ENCODE measurements at regions not wholly inside any gene's neighbourhood (a gene's known extent, or its start where the extent isn't known, plus 50 kb on each side); places are given as distances from the start of the nearest gene placed in this dataset.

GRCh38 chr1:63073309-63074306 lies 248.8 kb upstream of the FOXD3 start:
- Histone ChIP-seq H3K9me2 (ENCODE audit: insufficient read depth, low read length) (no peaks in the 10 kb centered on the region), H4K20me1 (ENCODE audit: insufficient read depth, low read length) (no peaks in the 10 kb centered on the region), H3K79me2 (ENCODE audit: insufficient read depth, low read depth, low read length) (no peaks in the 10 kb centered on the region), H3K9me3 (ENCODE audit: low read length) (no peaks in the 10 kb centered on the region), H3K4me2 (ENCODE audit: low read length) (no peak overlapping the region), H2AFZ (ENCODE audit: low read length) (no peak overlapping the region), H3K36me3 (ENCODE audit: insufficient read depth, low read length) (no peaks in the 10 kb centered on the region), H3K4me3 (ENCODE audit: low read depth, low read length, poor library complexity, severe bottlenecking) (no peak overlapping the region), H3K4me1 (ENCODE audit: insufficient read depth, low read length, poor library complexity, severe bottlenecking) (no peaks in the 10 kb centered on the region), H3K27ac (ENCODE audit: low read depth, low read length, poor library complexity, severe bottlenecking) (no peak overlapping the region)
- BruUV-seq (replicated peaks) = no TSS peak
- POLR2A ChIA-PET = interaction anchor here (0.6 kb wide), 1 partner anchor 128 kb away, joined by 3 read pairs; no protein-coding TSS in a partner anchor
- no peak for DNase-seq (ENCODE audit: low spot score)
- intact Hi-C loops (cut with micrococcal nuclease; ENCODE audit: unreplicated experiment) = no loop called here
- TF ChIP-seq EZH2phosphoT487 (IDR thresholded peaks at IDR 0.05; ENCODE audit: borderline replicate concordance, low read depth, low read length) = no peak
- no peak for TF ChIP-seq CTCF (conservative IDR thresholded peaks at IDR 0.05; ENCODE audit: low read length)
- CTCF ChIA-PET (ENCODE audit: unreplicated experiment) = no interaction called here

GRCh38 chr1:63074321-63074720 lies 248.0 kb upstream of the FOXD3 start:
- TF ChIP-seq CTCF (conservative IDR thresholded peaks at IDR 0.05; ENCODE audit: low read length) = no peak
- no peak for TF ChIP-seq EZH2phosphoT487 (IDR thresholded peaks at IDR 0.05; ENCODE audit: borderline replicate concordance, low read depth, low read length)
- Histone ChIP-seq H3K36me3 (ENCODE audit: insufficient read depth, low read length) (no peaks in the 10 kb centered on the region), H3K9me3 (ENCODE audit: low read length) (no peaks in the 10 kb centered on the region), H3K27ac (ENCODE audit: low read depth, low read length, poor library complexity, severe bottlenecking) (no peak overlapping the region), H3K9me2 (ENCODE audit: insufficient read depth, low read length) (no peaks in the 10 kb centered on the region), H3K4me2 (ENCODE audit: low read length) (no peak overlapping the region), H2AFZ (ENCODE audit: low read length) (no peak overlapping the region), H4K20me1 (ENCODE audit: insufficient read depth, low read length) (no peaks in the 10 kb centered on the region), H3K4me1 (ENCODE audit: insufficient read depth, low read length, poor library complexity, severe bottlenecking) (no peaks in the 10 kb centered on the region), H3K79me2 (ENCODE audit: insufficient read depth, low read depth, low read length) (no peaks in the 10 kb centered on the region), H3K4me3 (ENCODE audit: low read depth, low read length, poor library complexity, severe bottlenecking) (no peak overlapping the region)
- intact Hi-C loops (cut with micrococcal nuclease; ENCODE audit: unreplicated experiment) = no loop called here
- no peak for DNase-seq (ENCODE audit: low spot score)
- BruUV-seq (replicated peaks) = no TSS peak
- POLR2A ChIA-PET = interaction anchor here (0.6 kb wide), 1 partner anchor 127 kb away, joined by 3 read pairs; no protein-coding TSS in a partner anchor
- CTCF ChIA-PET (ENCODE audit: unreplicated experiment) = no interaction called here

DNA sequence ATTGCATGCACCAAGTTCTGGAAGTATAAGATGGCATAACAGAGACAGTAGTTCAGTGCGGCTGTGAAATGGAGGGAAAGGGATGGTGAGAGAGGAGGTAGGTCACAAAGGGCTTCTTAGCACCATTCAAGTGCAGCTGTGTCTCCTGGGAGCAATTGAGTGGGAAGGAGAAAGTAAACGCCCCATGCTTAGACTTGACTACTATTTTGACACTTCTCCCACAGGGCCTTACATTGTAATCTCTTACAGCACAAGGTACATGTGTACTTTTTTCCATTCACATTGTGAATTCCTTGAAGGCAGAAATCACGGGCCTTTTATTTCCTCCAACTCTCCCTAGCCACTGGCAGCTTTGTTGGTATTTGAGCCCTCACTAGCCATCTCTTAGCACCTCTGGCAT lies 239.6 kb upstream of the FOXD3 start:
- H3K9me3 ChIP-seq (ENCODE audit: low read length) = no peaks in the 10 kb centered on the region
- H3K36me3 ChIP-seq (ENCODE audit: insufficient read depth, low read length) = no peaks in the 10 kb centered on the region
- H4K20me1 ChIP-seq (ENCODE audit: insufficient read depth, low read length) = no peaks in the 10 kb centered on the region
- DNase-seq (ENCODE audit: low spot score) = no peak
- no peaks in the 10 kb centered on the region for H3K4me1 ChIP-seq (ENCODE audit: insufficient read depth, low read length, poor library complexity, severe bottlenecking)
- ChIA-PET POLR2A (no interaction called here), CTCF (ENCODE audit: unreplicated experiment) (no interaction called here)
- H3K4me2 ChIP-seq (ENCODE audit: low read length) = no peak overlapping the region
- H3K27ac ChIP-seq (ENCODE audit: low read depth, low read length, poor library complexity, severe bottlenecking) = no peak overlapping the region
- no peaks in the 10 kb centered on the region for H3K79me2 ChIP-seq (ENCODE audit: insufficient read depth, low read depth, low read length)
- no TSS peak for BruUV-seq (replicated peaks)
- intact Hi-C loops (cut with micrococcal nuclease; ENCODE audit: unreplicated experiment) = no loop called here
- TF ChIP-seq EZH2phosphoT487 (IDR thresholded peaks at IDR 0.05; ENCODE audit: borderline replicate concordance, low read depth, low read length) (no peak), CTCF (conservative IDR thresholded peaks at IDR 0.05; ENCODE audit: low read length) (no peak)
- H3K4me3 ChIP-seq (ENCODE audit: low read depth, low read length, poor library complexity, severe bottlenecking) = no peak overlapping the region
- H2AFZ ChIP-seq (ENCODE audit: low read length) = no peak overlapping the region
- H3K9me2 ChIP-seq (ENCODE audit: insufficient read depth, low read length) = no peaks in the 10 kb centered on the region

Data from OCI-LY7 (cell line).